ENCODE measurements at regions not wholly inside any gene's neighbourhood (a gene's known extent, or its start where the extent isn't known, plus 50 kb on each side); places are given as distances from the start of the nearest gene placed in this dataset.

DNA sequence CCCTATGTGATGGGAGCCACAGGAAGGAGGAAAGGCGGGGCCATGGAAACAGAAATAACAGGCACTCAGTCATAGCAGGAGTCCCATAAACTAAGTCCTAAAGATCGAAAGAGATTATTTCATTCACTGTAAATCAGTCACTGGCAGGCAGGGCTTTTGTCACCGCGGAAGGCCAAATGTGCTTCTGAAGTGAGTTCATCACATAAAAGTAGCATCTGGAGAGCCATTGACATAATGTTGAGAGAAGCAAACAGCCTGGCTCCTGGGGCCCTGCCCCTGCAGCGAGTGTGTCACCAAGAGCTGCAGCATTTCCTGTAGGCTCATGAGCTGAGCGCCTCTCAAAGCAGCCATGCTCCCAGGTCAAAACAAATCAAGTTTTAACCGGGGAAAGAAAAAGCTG, 476.2 kb downstream of the HAPSTR1 start:
- ATAC-seq (no peak), DNase-seq (ENCODE audit: low read depth, low spot score) (no peak)
- ChIA-PET POLR2A (no interaction called here), CTCF (no interaction called here)
- Histone ChIP-seq H3K9me3 (ENCODE audit: control insufficient read depth, insufficient read depth, low read depth, low read length) (no peaks in the 10 kb centered on the region), H3K36me3 (ENCODE audit: control insufficient read depth, insufficient read depth, low read length) (no peaks in the 10 kb centered on the region), H3K4me1 (ENCODE audit: control insufficient read depth, insufficient read depth, low read length) (no peaks in the 10 kb centered on the region), H3K27me3 (ENCODE audit: control insufficient read depth, insufficient read depth, low read length) (no peaks in the 10 kb centered on the region; the same call in 1 of the 2 replicates), H3K4me3 (ENCODE audit: low read depth in 2 of 2, low read length in 2 of 2) (no peak overlapping the region), H3K27ac (ENCODE audit: low read length) (no peak overlapping the region)
- in situ Hi-C loops (cut with HindIII; ENCODE audit: low pct_unique_long_range_greater_than_20kb, low sequenced_read_pairs) (no loop called here), intact Hi-C loops (cut with micrococcal nuclease; ENCODE audit: unreplicated experiment) (no loop called here)
- BruUV-seq (replicated peaks): no TSS peak
- TF ChIP-seq POLR2AphosphoS5 (IDR thresholded peaks at IDR 0.05; ENCODE audit: low read depth, low read length) (no peak), SIN3A (IDR thresholded peaks at IDR 0.05; ENCODE audit: borderline replicate concordance, insufficient read depth, low read depth, low read length) (no peak), CTCF (IDR thresholded peaks at IDR 0.05) (no peak), TCF7L2 (IDR thresholded peaks at IDR 0.05; ENCODE audit: low read depth, low read length) (no peak)
- TF ChIP-seq, protein P1, sequence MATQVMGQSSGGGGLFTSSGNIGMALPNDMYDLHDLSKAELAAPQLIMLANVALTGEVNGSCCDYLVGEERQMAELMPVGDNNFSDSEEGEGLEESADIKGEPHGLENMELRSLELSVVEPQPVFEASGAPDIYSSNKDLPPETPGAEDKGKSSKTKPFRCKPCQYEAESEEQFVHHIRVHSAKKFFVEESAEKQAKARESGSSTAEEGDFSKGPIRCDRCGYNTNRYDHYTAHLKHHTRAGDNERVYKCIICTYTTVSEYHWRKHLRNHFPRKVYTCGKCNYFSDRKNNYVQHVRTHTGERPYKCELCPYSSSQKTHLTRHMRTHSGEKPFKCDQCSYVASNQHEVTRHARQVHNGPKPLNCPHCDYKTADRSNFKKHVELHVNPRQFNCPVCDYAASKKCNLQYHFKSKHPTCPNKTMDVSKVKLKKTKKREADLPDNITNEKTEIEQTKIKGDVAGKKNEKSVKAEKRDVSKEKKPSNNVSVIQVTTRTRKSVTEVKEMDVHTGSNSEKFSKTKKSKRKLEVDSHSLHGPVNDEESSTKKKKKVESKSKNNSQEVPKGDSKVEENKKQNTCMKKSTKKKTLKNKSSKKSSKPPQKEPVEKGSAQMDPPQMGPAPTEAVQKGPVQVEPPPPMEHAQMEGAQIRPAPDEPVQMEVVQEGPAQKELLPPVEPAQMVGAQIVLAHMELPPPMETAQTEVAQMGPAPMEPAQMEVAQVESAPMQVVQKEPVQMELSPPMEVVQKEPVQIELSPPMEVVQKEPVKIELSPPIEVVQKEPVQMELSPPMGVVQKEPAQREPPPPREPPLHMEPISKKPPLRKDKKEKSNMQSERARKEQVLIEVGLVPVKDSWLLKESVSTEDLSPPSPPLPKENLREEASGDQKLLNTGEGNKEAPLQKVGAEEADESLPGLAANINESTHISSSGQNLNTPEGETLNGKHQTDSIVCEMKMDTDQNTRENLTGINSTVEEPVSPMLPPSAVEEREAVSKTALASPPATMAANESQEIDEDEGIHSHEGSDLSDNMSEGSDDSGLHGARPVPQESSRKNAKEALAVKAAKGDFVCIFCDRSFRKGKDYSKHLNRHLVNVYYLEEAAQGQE (IDR thresholded peaks at IDR 0.05; ENCODE audit: insufficient read depth in 1 of 2, low read depth in 2 of 2, low read length in 1 of 2): no peak

DNA sequence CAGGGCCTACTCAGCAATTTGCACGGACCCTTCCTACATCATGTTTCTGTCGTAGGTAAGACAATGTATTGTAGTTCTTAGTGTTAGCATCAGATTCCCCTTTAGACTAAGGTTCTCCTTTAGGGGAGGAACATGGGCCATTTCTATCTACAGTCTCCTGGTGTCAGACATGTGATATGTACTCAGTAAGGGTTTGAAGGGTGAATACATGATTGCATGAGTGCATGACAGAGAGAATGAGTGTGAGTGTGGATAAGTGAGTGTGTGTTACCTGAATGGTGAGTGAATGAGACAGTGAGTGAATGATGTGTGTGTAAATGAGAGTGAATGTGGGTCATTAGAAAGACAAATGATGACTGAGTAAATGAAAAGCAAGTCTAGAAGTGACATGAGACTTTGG, 476.8 kb downstream of the HAPSTR1 start:
- Histone ChIP-seq H3K36me3 (ENCODE audit: control insufficient read depth, insufficient read depth, low read length) (no peaks in the 10 kb centered on the region), H3K27me3 (ENCODE audit: control insufficient read depth, insufficient read depth, low read length) (peaks cover 2% of the 10 kb centered on the region; the same call in 1 of the 2 replicates), H3K4me3 (ENCODE audit: low read depth in 2 of 2, low read length in 2 of 2) (no peak overlapping the region), H3K4me1 (ENCODE audit: control insufficient read depth, insufficient read depth, low read length) (no peaks in the 10 kb centered on the region), H3K27ac (ENCODE audit: low read length) (no peak overlapping the region), H3K9me3 (ENCODE audit: control insufficient read depth, insufficient read depth, low read depth, low read length) (no peaks in the 10 kb centered on the region)
- POLR2A ChIA-PET: no interaction called here
- no TSS peak for BruUV-seq (replicated peaks)
- ATAC-seq: no peak
- intact Hi-C loops (cut with micrococcal nuclease; ENCODE audit: unreplicated experiment): no loop called here
- in situ Hi-C loops (cut with HindIII; ENCODE audit: low pct_unique_long_range_greater_than_20kb, low sequenced_read_pairs): no loop called here
- TF ChIP-seq SIN3A (IDR thresholded peaks at IDR 0.05; ENCODE audit: borderline replicate concordance, insufficient read depth, low read depth, low read length) (no peak), CTCF (IDR thresholded peaks at IDR 0.05) (no peak), TCF7L2 (IDR thresholded peaks at IDR 0.05; ENCODE audit: low read depth, low read length) (no peak), POLR2AphosphoS5 (IDR thresholded peaks at IDR 0.05; ENCODE audit: low read depth, low read length) (no peak)
- TF ChIP-seq, protein P1 (IDR thresholded peaks at IDR 0.05; ENCODE audit: insufficient read depth in 1 of 2, low read depth in 2 of 2, low read length in 1 of 2): no peak
- CTCF ChIA-PET: no interaction called here
- DNase-seq (ENCODE audit: low read depth, low spot score): no peak
